CD14-positive monocyte (primary cell): ENCODE measurements at regions not wholly inside any gene's neighbourhood (a gene's known extent, or its start where the extent isn't known, plus 50 kb on each side); places are given as distances from the start of the nearest gene placed in this dataset.

ENCODE experiments used
- DNase-seq, 3 donors: peaks; one replicate each; pipeline ENCODE4 v3.0.0-alpha.2; 2011 to 2022
- H2AFZ ChIP-seq: 2 replicates; pipeline ENCODE4 v1.6.0; 2012; ENCODE audit warnings: mild to moderate bottlenecking, low read depth, low read length, inconsistent platforms; ENCODE audit not compliant: insufficient read depth, poor library complexity, severe bottlenecking
- H3K27ac ChIP-seq, 2 donors: 1 replicate in 1 of 2; 2 replicates in 1 of 2; pipeline ENCODE4 v1.5.1; 2012 to 2013; ENCODE audit warnings: low read length in 2 of 2, control low read depth in 1 of 2, inconsistent platforms in 1 of 2, low read depth in 1 of 2, mild to moderate bottlenecking in 1 of 2
- H3K27me3 ChIP-seq, 2 donors: one replicate each; pipeline versions ENCODE4 v1.6.0 to v1.6.1; 2011 to 2013; ENCODE audit warnings: low read length in 2 of 2; ENCODE audit not compliant: control insufficient read depth in 2 of 2, insufficient read depth in 2 of 2
- H3K36me3 ChIP-seq, 2 donors: replicated peaks in 1 of 2; 1 replicate in 1 of 2; 2 replicates in 1 of 2; pipeline versions ENCODE4 v1.5.1 to v1.6.1; 2012 to 2013; ENCODE audit warnings: low read length in 2 of 2, control low read depth in 1 of 2, inconsistent platforms in 1 of 2, mild to moderate bottlenecking in 1 of 2; ENCODE audit not compliant: insufficient read depth in 2 of 2, control insufficient read depth in 1 of 2
- H3K4me1 ChIP-seq, 2 donors: 1 replicate in 1 of 2; 2 replicates in 1 of 2; pipeline versions ENCODE4 v1.5.1 to v1.6.1; 2012 to 2013; ENCODE audit warnings: low read length in 2 of 2, control low read depth in 1 of 2, inconsistent platforms in 1 of 2, mild to moderate bottlenecking in 1 of 2, moderate library complexity in 1 of 2; ENCODE audit not compliant: insufficient read depth in 2 of 2, control insufficient read depth in 1 of 2
- H3K4me2 ChIP-seq: replicated peaks from 2 replicates; pipeline ENCODE3; 2012; ENCODE audit warnings: low read length, moderate library complexity, mild to moderate bottlenecking; ENCODE audit not compliant: poor library complexity, severe bottlenecking; ENCODE audit errors: extremely low read depth
- H3K4me3 ChIP-seq, 3 experiments: fragments of 200-600 bp in 1 of 3; sonication (generic) in 1 of 3; replicated peaks in 1 of 3; 1 replicate in 2 of 3; 2 replicates in 1 of 3; pipeline ENCODE4 v1.5.1; 2011 to 2013; ENCODE audit warnings: low read length in 3 of 3, mild to moderate bottlenecking in 3 of 3, control low read depth in 2 of 3, low read depth in 2 of 3, inconsistent platforms in 1 of 3, moderate library complexity in 1 of 3
- H3K79me2 ChIP-seq: 2 replicates; pipeline ENCODE4 v1.6.0; 2012; ENCODE audit warnings: mild to moderate bottlenecking, control low read depth, inconsistent platforms, low read length, moderate library complexity; ENCODE audit not compliant: insufficient read depth
- H3K9ac ChIP-seq: 2 replicates; pipeline ENCODE4 v1.6.0; 2017; ENCODE audit warnings: low read length, mild to moderate bottlenecking; ENCODE audit not compliant: insufficient read depth, poor library complexity, severe bottlenecking
- H3K9me3 ChIP-seq, 2 donors: replicated peaks in 1 of 2; 1 replicate in 1 of 2; 2 replicates in 1 of 2; pipeline versions ENCODE4 v1.5.1 to v1.6.1; 2012 to 2013; ENCODE audit warnings: low read length in 2 of 2, control low read depth in 1 of 2; ENCODE audit not compliant: control insufficient read depth in 1 of 2, insufficient read depth in 1 of 2
- H4K20me1 ChIP-seq: 2 replicates; pipeline ENCODE4 v1.6.0; 2012; ENCODE audit warnings: mild to moderate bottlenecking, low read length, control low read depth, moderate library complexity; ENCODE audit not compliant: insufficient read depth
- H3K27ac Mint-ChIP-seq, 7 donors: one replicate each; pipeline ENCODE4 v1.8.0; 2020; ENCODE audit warnings: mild to moderate bottlenecking in 7 of 7, mixed read lengths in 7 of 7, moderate library complexity in 6 of 7, inconsistent platforms in 2 of 7
- H3K27me3 Mint-ChIP-seq, 3 donors: one replicate each; pipeline ENCODE4 v1.8.0; 2021 to 2022; ENCODE audit warnings: low read depth in 3 of 3, mild to moderate bottlenecking in 3 of 3, mixed read lengths in 3 of 3, moderate library complexity in 3 of 3, inconsistent platforms in 1 of 3
- H3K36me3 Mint-ChIP-seq, 2 donors: one replicate each; pipeline ENCODE4 v1.8.0; 2020; ENCODE audit warnings: mixed read lengths in 2 of 2, inconsistent platforms in 1 of 2, mild to moderate bottlenecking in 1 of 2
- H3K4me1 Mint-ChIP-seq: one replicate; pipeline ENCODE4 v1.8.0; 2020; ENCODE audit warnings: mild to moderate bottlenecking, mixed read lengths
- H3K4me3 Mint-ChIP-seq, 2 donors: one replicate each; pipeline ENCODE4 v1.8.0; 2020; ENCODE audit warnings: mild to moderate bottlenecking in 2 of 2, mixed read lengths in 2 of 2, moderate library complexity in 1 of 2
- H3K9me3 Mint-ChIP-seq, 7 donors: one replicate each; pipeline ENCODE4 v1.8.0; 2020 to 2022; ENCODE audit warnings: mixed read lengths in 7 of 7, mild to moderate bottlenecking in 6 of 7, moderate library complexity in 6 of 7, inconsistent platforms in 2 of 7
- CTCF ChIP-seq: fragments of 200-600 bp; IDR thresholded peaks from one replicate; pipeline ENCODE4 v1.8.0; 2022; ENCODE audit warnings: antibody characterized with exemption, mild to moderate bottlenecking
- WGBS: methylation state at CpG from one replicate; pipeline ENCODE4 v1.1.5; 2013; ENCODE audit warnings: missing lambda C conversion rate; ENCODE audit not compliant: insufficient coverage; 5-methylcytosine and 5-hydroxymethylcytosine counted together
- intact Hi-C, 2 donors: fragments of 100-400 bp; cut with micrococcal nuclease; formaldehyde crosslinking; loops; one replicate each; pipeline versions ENCODE4 v1.15.0 to v1.15.1; 2023

- 100% methylated on average over 2 of the region's 4 CpGs for WGBS
- Histone ChIP-seq H3K9me3 (no peaks in the 10 kb centered on the region), H3K4me2 (no peak overlapping the region), H3K27ac (no peak overlapping the region), H3K4me1 (peaks cover 29 to 52% of the 10 kb centered on the region in 2 donors), H3K4me3 (no peak overlapping the region), H3K79me2 (no peaks in the 10 kb centered on the region), H2AFZ (no peak overlapping the region), H4K20me1 (no peaks in the 10 kb centered on the region), H3K27me3 (no peaks in the 10 kb centered on the region), H3K9ac (no peak overlapping the region), H3K36me3 (no peaks in the 10 kb centered on the region)
- no peak for TF ChIP-seq CTCF
- intact Hi-C loops = loop anchor here in 1 of 2 donors (10.0 kb wide), 1 partner anchor 366 kb away; the partner anchor contains the start of gene SOS1
- Mint-ChIP-seq H3K36me3 (peaks cover 0 to 2% of the 10 kb centered on the region in 2 donors), H3K27ac (peak overlapping the region in 6 of 7 donors; percentile 26 to 98 (median 98)), H3K27me3 (peaks cover 0 to 2% (median 0%) of the 10 kb centered on the region in 3 donors), H3K9me3 (peaks cover 0 to 6% (median 0%) of the 10 kb centered on the region in 7 donors), H3K4me3 (peak overlapping the region in 1 of 2 donors; percentile 9), H3K4me1 (peaks cover 55% of the 10 kb centered on the region)
- DNase-seq = no peak
These were observed 53.5 kb upstream of the MAP4K3 start for GRCh38 chr2:39490586-39490985.

- peak overlapping the region in 1 of 3 experiments; percentile 34 for H3K4me3 ChIP-seq
- intact Hi-C loops = loop anchor here in 1 of 2 donors (10.0 kb wide), 1 partner anchor 367 kb away; the partner anchor contains the start of gene SOS1
- Mint-ChIP-seq H3K9me3 (peaks cover 0 to 2% (median 0%) of the 10 kb centered on the region in 7 donors), H3K4me1 (peaks cover 50% of the 10 kb centered on the region), H3K36me3 (peaks cover 0 to 2% of the 10 kb centered on the region in 2 donors), H3K4me3 (peak overlapping the region; percentile 40 to 41), H3K27me3 (peaks cover 5 to 6% (median 6%) of the 10 kb centered on the region in 3 donors), H3K27ac (peak overlapping the region; percentile 96 to 100 (median 98))
- no peak for TF ChIP-seq CTCF
- no peak overlapping the region for H2AFZ ChIP-seq
- H3K79me2 ChIP-seq = no peaks in the 10 kb centered on the region
- H3K36me3 ChIP-seq = no peaks in the 10 kb centered on the region
- H3K9me3 ChIP-seq = no peaks in the 10 kb centered on the region
- DNase-seq = no peak
- peak overlapping the region in 1 of 2 donors; percentile 94 for H3K27ac ChIP-seq
- H3K9ac ChIP-seq = peak overlapping the region; percentile 31
- peaks cover 25 to 52% of the 10 kb centered on the region in 2 donors for H3K4me1 ChIP-seq
- H3K27me3 ChIP-seq = no peaks in the 10 kb centered on the region
- WGBS = no CpG with 5 or more reads among the region's 4 CpGs
- H3K4me2 ChIP-seq = peak overlapping the region; percentile 34
- no peaks in the 10 kb centered on the region for H4K20me1 ChIP-seq
These were observed 54.6 kb upstream of the MAP4K3 start for GRCh38 chr2:39491653-39492052.
